H9 (cell line): ENCODE measurements at regions not wholly inside any gene's neighbourhood (a gene's known extent, or its start where the extent isn't known, plus 50 kb on each side); places are given as distances from the start of the nearest gene placed in this dataset.

Experiments used
- DNase-seq: peaks from one replicate; pipeline ENCODE4 v3.0.0-alpha.2; 2017
- H2AFZ ChIP-seq: one replicate; pipeline ENCODE4 v1.6.1; 2013; ENCODE audit warnings: mild to moderate bottlenecking, low read length, control low read depth, moderate library complexity
- H2AK5ac ChIP-seq: 2 replicates; pipeline ENCODE4 v1.6.1; 2013; ENCODE audit warnings: low read length, control low read depth, mixed read lengths; ENCODE audit not compliant: insufficient read length
- H2BK120ac ChIP-seq: one replicate; pipeline ENCODE4 v1.6.1; 2013; ENCODE audit warnings: low read depth, mild to moderate bottlenecking, low read length, control low read depth, inconsistent platforms; ENCODE audit not compliant: poor library complexity, severe bottlenecking
- H2BK12ac ChIP-seq: 2 replicates; pipeline ENCODE4 v1.6.1; 2013; ENCODE audit warnings: low read length, control low read depth, mixed read lengths, low read depth; ENCODE audit not compliant: insufficient read length
- H2BK15ac ChIP-seq: 2 replicates; pipeline ENCODE4 v1.6.1; 2013; ENCODE audit warnings: low read depth, low read length, control low read depth
- H2BK20ac ChIP-seq: one replicate; pipeline ENCODE4 v1.6.1; 2013; ENCODE audit warnings: low read depth, mild to moderate bottlenecking, low read length, control low read depth, inconsistent platforms; ENCODE audit not compliant: poor library complexity, severe bottlenecking
- H2BK5ac ChIP-seq: 2 replicates; pipeline ENCODE4 v1.6.1; 2013; ENCODE audit warnings: low read length, control low read depth, mixed read lengths; ENCODE audit not compliant: insufficient read length
- H3K14ac ChIP-seq: 2 replicates; pipeline ENCODE4 v1.6.1; 2013; ENCODE audit warnings: low read length, control low read depth; ENCODE audit not compliant: insufficient read depth
- H3K18ac ChIP-seq: 2 replicates; pipeline ENCODE4 v1.6.1; 2013; ENCODE audit warnings: low read depth, mild to moderate bottlenecking, mixed read lengths, low read length, control low read depth; ENCODE audit not compliant: insufficient read length
- H3K23ac ChIP-seq: 2 replicates; pipeline ENCODE4 v1.6.1; 2013; ENCODE audit warnings: low read length, control low read depth, mixed read lengths, low read depth; ENCODE audit not compliant: insufficient read length
- H3K23me2 ChIP-seq: 2 replicates; pipeline ENCODE4 v1.6.1; 2013; ENCODE audit warnings: low read depth, mild to moderate bottlenecking, mixed read lengths, low read length, control low read depth; ENCODE audit not compliant: insufficient read length, poor library complexity, severe bottlenecking
- H3K27ac ChIP-seq: 2 replicates; pipeline ENCODE4 v1.5.1; 2013; ENCODE audit warnings: low read length, control low read depth, mixed read lengths, low read depth; ENCODE audit not compliant: insufficient read length
- H3K27me3 ChIP-seq: 2 replicates; pipeline ENCODE4 v1.6.1; 2013; ENCODE audit warnings: low read length, control low read depth, inconsistent platforms; ENCODE audit not compliant: insufficient read depth
- H3K4ac ChIP-seq: 2 replicates; pipeline ENCODE4 v1.6.1; 2013; ENCODE audit warnings: low read depth, mild to moderate bottlenecking, control low read depth, inconsistent platforms, low read length, moderate library complexity
- H3K4me1 ChIP-seq: 2 replicates; pipeline ENCODE4 v1.6.1; 2013; ENCODE audit warnings: low read length, control low read depth, inconsistent platforms; ENCODE audit not compliant: insufficient read depth
- H3K4me2 ChIP-seq: 2 replicates; pipeline ENCODE4 v1.6.1; 2013; ENCODE audit warnings: low read length, control low read depth, mixed read lengths; ENCODE audit not compliant: insufficient read length, insufficient read depth
- H3K56ac ChIP-seq: 2 replicates; pipeline ENCODE4 v1.6.1; 2013; ENCODE audit warnings: low read depth, mild to moderate bottlenecking, mixed read lengths, low read length, control low read depth; ENCODE audit not compliant: insufficient read length
- H3K79me1 ChIP-seq: 2 replicates; pipeline ENCODE4 v1.6.1; 2013; ENCODE audit warnings: low read depth, mild to moderate bottlenecking, moderate library complexity, low read length, control low read depth, inconsistent platforms; ENCODE audit not compliant: insufficient read depth, poor library complexity, severe bottlenecking
- H3K79me2 ChIP-seq: 2 replicates; pipeline ENCODE4 v1.6.1; 2013; ENCODE audit warnings: low read length, control low read depth, inconsistent platforms; ENCODE audit not compliant: insufficient read depth
- H3K9ac ChIP-seq: 2 replicates; pipeline ENCODE4 v1.6.1; 2013; ENCODE audit warnings: low read length, control low read depth, mixed read lengths; ENCODE audit not compliant: insufficient read length; ENCODE audit errors: extremely low read depth
- H3K9me3 ChIP-seq: one replicate; pipeline ENCODE4 v1.6.1; 2013; ENCODE audit warnings: low read depth, low read length, inconsistent platforms; ENCODE audit not compliant: control insufficient read depth
- H3T11ph ChIP-seq: one replicate; pipeline ENCODE4 v1.6.1; 2013; ENCODE audit warnings: mild to moderate bottlenecking, low read length, control low read depth, inconsistent platforms
- H4K20me1 ChIP-seq: one replicate; pipeline ENCODE4 v1.6.1; 2013; ENCODE audit not compliant: control insufficient read depth, insufficient read length, insufficient read depth
- H4K5ac ChIP-seq: 2 replicates; pipeline ENCODE4 v1.6.1; 2013; ENCODE audit warnings: low read depth, mild to moderate bottlenecking, mixed read lengths, low read length, control low read depth; ENCODE audit not compliant: insufficient read length
- H4K8ac ChIP-seq: replicated peaks from 2 replicates; pipeline ENCODE4 v1.6.1; 2013; ENCODE audit warnings: low read length, control low read depth, mixed read lengths, low read depth; ENCODE audit not compliant: insufficient read length
- H4K91ac ChIP-seq: 2 replicates; pipeline ENCODE4 v1.6.1; 2013; ENCODE audit warnings: low read depth, mild to moderate bottlenecking, moderate library complexity, mixed read lengths, low read length, control low read depth; ENCODE audit not compliant: insufficient read length
- H3K27ac Mint-ChIP-seq, 3 experiments: 2 replicates in 2 of 3; 3 replicates in 1 of 3; pipeline ENCODE4 v1.8.0; 2020 to 2021; ENCODE audit warnings: mixed read lengths in 3 of 3, mild to moderate bottlenecking in 1 of 3, moderate library complexity in 1 of 3
- H3K27me3 Mint-ChIP-seq: 2 replicates; pipeline ENCODE4 v1.8.0; 2021; ENCODE audit warnings: low read depth, mild to moderate bottlenecking, moderate library complexity, mixed read lengths
- H3K36me3 Mint-ChIP-seq, 3 experiments: 2 replicates in 2 of 3; 3 replicates in 1 of 3; pipeline ENCODE4 v1.8.0; 2020 to 2021; ENCODE audit warnings: low read depth in 3 of 3, mixed read lengths in 3 of 3; ENCODE audit not compliant: insufficient read depth in 1 of 3
- H3K4me1 Mint-ChIP-seq, 2 experiments: 2 replicates each; pipeline ENCODE4 v1.8.0; 2020; ENCODE audit warnings: mixed read lengths in 2 of 2
- H3K4me3 Mint-ChIP-seq, 2 experiments: 2 replicates in 1 of 2; 3 replicates in 1 of 2; pipeline ENCODE4 v1.8.0; 2020 to 2021; ENCODE audit warnings: mild to moderate bottlenecking in 2 of 2, mixed read lengths in 2 of 2, moderate library complexity in 1 of 2
- H3K9me3 Mint-ChIP-seq, 2 experiments: 2 replicates in 1 of 2; 3 replicates in 1 of 2; pipeline ENCODE4 v1.8.0; 2020; ENCODE audit warnings: mild to moderate bottlenecking in 2 of 2, mixed read lengths in 2 of 2, moderate library complexity in 1 of 2
- CTCF ChIP-seq: fragments of 200-600 bp; sonication (generic); conservative IDR thresholded peaks from 3 replicates; pipeline ENCODE4 v1.8.0; 2021; ENCODE audit warnings: antibody characterized with exemption, mild to moderate bottlenecking
- WGBS: extraction: QIAGEN DNeasy Blood & Tissue Kit; methylation state at CpG from one replicate; pipeline ENCODE4 v1.1.7; 2013; ENCODE audit warnings: missing lambda C conversion rate, low lambda C conversion rate, mixed read lengths; ENCODE audit not compliant: insufficient read length; ENCODE audit errors: extremely low coverage; 5-methylcytosine and 5-hydroxymethylcytosine counted together

GRCh38 chr16:86322806-86323205, 187.5 kb upstream of the FOXF1 start:
- H3K23me2 ChIP-seq, result no peaks in the 10 kb centered on the region
- no peak overlapping the region for H4K91ac ChIP-seq
- no peak overlapping the region for H3K56ac ChIP-seq
- Mint-ChIP-seq H3K4me1 (no peaks in the 10 kb centered on the region), H3K9me3 (peaks cover 2 to 6% of the 10 kb centered on the region in 2 experiments; a peak in 2 of 5 replicates), H3K27me3 (peaks cover 21% of the 10 kb centered on the region), H3K27ac (peak overlapping the region in 1 of 3 experiments; percentile 48; a peak in 1 of 7 replicates), H3K4me3 (no peak overlapping the region), H3K36me3 (0 out of 7 replicates have a peak, but pooled peaks cover 0 to 2% (median 0%) of the 10 kb centered on the region in 3 experiments)
- no peak overlapping the region for H4K5ac ChIP-seq
- no peak overlapping the region for H2BK20ac ChIP-seq
- H3K23ac ChIP-seq, result no peak overlapping the region
- H2BK12ac ChIP-seq, result no peak overlapping the region
- H3K4ac ChIP-seq, result no peak overlapping the region
- WGBS, result no CpG with 5 or more reads among the region's 8 CpGs
- TF ChIP-seq CTCF, result no peak
- DNase-seq, result no peak
- no peak overlapping the region for H3K27ac ChIP-seq
- no peaks in the 10 kb centered on the region for H3K4me1 ChIP-seq
- H3K79me1 ChIP-seq, result no peaks in the 10 kb centered on the region
- no peak overlapping the region for H2BK5ac ChIP-seq
- no peaks in the 10 kb centered on the region for H4K20me1 ChIP-seq
- H2AFZ ChIP-seq, result no peak overlapping the region
- no peak overlapping the region for H3K4me2 ChIP-seq
- H3K9ac ChIP-seq, result no peak overlapping the region
- H3T11ph ChIP-seq, result no peak overlapping the region
- H4K8ac ChIP-seq, result no peak overlapping the region
- H2BK15ac ChIP-seq, result no peak overlapping the region
- H3K18ac ChIP-seq, result no peak overlapping the region
- no peak overlapping the region; the same call in 1 of the 2 replicates for H3K14ac ChIP-seq
- peaks cover 5% of the 10 kb centered on the region for H3K9me3 ChIP-seq
- H3K27me3 ChIP-seq, result no peaks in the 10 kb centered on the region
- H3K79me2 ChIP-seq, result no peaks in the 10 kb centered on the region
- no peak overlapping the region for H2AK5ac ChIP-seq
- H2BK120ac ChIP-seq, result no peak overlapping the region
